ENCODE measurements at regions not wholly inside any gene's neighbourhood (a gene's known extent, or its start where the extent isn't known, plus 50 kb on each side); places are given as distances from the start of the nearest gene placed in this dataset.

DNA sequence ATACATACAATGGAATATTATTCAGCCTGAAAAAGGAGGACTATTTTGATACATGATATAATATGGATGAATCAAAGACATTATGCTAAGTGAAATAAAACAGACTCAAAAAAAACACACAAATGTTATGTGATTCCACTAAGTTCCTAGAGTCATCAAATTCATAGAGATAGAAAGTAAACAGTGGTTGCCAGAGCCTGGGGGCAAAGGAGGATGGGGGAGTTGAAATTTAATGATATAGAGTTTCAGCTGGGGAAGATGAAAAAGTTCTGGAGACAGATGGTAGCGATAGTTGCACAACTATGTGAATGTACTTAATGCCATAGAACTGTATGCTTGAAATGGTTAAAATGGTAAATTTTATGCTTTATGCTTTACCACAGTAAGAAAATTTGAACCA is 119.7 kb downstream of the METTL4 start:
- no peak for TF ChIP-seq ZFX (IDR thresholded peaks at IDR 0.05; ENCODE audit: borderline replicate concordance)
- TF ChIP-seq, protein P1, sequence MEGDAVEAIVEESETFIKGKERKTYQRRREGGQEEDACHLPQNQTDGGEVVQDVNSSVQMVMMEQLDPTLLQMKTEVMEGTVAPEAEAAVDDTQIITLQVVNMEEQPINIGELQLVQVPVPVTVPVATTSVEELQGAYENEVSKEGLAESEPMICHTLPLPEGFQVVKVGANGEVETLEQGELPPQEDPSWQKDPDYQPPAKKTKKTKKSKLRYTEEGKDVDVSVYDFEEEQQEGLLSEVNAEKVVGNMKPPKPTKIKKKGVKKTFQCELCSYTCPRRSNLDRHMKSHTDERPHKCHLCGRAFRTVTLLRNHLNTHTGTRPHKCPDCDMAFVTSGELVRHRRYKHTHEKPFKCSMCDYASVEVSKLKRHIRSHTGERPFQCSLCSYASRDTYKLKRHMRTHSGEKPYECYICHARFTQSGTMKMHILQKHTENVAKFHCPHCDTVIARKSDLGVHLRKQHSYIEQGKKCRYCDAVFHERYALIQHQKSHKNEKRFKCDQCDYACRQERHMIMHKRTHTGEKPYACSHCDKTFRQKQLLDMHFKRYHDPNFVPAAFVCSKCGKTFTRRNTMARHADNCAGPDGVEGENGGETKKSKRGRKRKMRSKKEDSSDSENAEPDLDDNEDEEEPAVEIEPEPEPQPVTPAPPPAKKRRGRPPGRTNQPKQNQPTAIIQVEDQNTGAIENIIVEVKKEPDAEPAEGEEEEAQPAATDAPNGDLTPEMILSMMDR (IDR thresholded peaks at IDR 0.05), result no peak
- H3K27ac ChIP-seq, result no peak overlapping the region

DNA sequence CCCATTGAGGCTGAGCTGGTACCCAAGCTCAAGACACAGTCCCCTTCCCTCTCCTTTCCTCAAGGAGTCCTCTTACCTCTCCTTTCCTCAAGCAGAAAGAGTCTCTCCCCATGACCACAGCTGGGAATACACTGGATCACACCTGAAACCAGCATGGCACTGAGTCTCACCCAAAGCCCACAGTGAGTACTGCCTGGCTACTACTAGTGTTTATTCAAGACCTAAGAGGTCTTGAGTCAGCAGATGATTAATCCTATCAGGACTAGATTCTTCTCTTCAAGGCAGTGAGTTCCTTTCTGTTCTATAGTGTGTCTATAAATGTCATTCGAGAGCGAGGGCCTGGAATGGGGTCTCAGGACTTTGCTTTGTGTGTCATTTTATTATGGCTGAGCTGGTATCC is 111.4 kb downstream of the METTL4 start:
- TF ChIP-seq, protein P1 (IDR thresholded peaks at IDR 0.05), result no peak
- no peak for TF ChIP-seq ZFX (IDR thresholded peaks at IDR 0.05; ENCODE audit: borderline replicate concordance)
- H3K27ac ChIP-seq, result no peak overlapping the region

DNA sequence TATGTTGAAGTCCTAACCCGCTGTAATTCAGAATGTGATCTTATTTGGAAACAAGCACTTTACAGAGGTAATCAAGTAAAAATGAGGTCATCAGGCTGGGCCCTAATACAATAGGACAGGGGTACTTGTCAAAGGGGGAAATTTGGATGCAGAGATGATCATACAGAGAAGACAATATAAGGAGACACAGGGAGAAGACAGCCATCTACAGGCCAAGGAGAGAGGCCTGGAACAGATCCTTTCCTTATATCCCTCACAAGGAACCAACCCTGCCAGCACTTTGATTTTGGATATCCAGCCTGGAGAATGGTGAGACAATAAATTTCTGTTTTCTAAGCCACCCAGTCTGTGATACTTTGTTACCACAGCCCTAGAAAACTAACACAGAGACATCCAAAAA is 104.3 kb downstream of the METTL4 start:
- no peak overlapping the region for H3K27ac ChIP-seq
- TF ChIP-seq, protein P1 (IDR thresholded peaks at IDR 0.05), result 0 out of 2 replicates have a peak, but pooled peaks have one; percentile 12
- no peak for TF ChIP-seq ZFX (IDR thresholded peaks at IDR 0.05; ENCODE audit: borderline replicate concordance)

DNA sequence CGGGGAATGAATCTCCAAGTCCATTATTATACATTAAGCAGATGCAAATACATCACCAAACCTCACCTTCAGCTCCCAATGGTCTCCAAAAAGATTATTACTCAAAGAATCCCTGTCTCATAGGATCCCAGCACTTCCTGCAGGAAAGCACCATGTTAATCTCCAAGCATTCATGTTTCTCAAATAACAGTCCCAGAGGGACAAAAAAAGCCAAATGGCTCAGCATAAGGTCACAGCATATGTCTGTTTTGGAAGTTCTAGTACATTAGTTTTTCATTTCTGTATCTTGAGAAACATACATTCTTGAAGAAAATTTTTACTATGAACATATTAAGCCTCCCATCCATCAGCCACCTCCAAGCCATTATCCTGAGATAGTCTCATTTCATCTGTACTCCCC is 103.3 kb downstream of the METTL4 start:
- no peak overlapping the region for H3K27ac ChIP-seq
- no peak for TF ChIP-seq ZFX (IDR thresholded peaks at IDR 0.05; ENCODE audit: borderline replicate concordance)
- TF ChIP-seq, protein P1 (IDR thresholded peaks at IDR 0.05), result no peak

DNA sequence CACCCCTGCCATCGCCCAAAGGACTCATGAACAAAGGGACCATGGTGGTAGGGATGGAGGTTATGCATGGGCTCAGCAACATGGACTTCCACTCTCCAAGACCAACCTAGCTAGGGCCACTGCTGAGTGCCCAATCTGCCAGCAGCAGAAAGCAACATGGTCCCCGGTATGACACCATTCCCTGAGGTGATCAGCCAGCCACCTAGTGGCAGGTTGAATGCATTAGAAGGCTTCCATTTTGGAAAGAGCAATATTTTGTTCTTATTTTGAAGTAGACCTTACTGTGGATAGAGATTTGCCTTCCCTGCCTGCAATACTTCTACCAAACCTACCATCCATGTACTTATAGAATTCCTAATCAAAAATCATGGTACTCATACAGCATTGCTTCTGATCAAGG is 99.8 kb downstream of the METTL4 start:
- no peak overlapping the region for H3K27ac ChIP-seq
- TF ChIP-seq, protein P1 (IDR thresholded peaks at IDR 0.05), result peak; percentile 42
- no peak for TF ChIP-seq ZFX (IDR thresholded peaks at IDR 0.05; ENCODE audit: borderline replicate concordance)

DNA sequence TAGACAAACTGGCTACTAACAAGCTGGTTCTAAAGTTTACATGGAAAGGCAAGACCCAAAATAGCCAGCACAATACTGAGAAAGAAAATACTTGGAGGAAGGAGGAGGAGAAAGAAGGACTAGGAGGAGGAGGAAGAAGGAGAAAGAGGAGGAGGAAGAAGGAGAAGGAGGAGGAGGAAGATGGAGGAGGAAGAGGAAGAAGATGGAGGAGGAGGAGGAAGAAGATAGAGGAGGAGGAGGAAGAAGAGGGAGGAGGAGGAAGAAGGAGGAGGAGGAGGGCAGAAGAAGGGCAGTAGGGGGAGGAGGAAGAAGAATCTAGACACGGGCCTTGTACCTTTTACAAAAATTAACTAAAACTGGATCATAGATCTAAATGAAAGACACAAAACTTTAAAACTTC is 92.6 kb downstream of the METTL4 start:
- no peak for TF ChIP-seq ZFX (IDR thresholded peaks at IDR 0.05; ENCODE audit: borderline replicate concordance)
- TF ChIP-seq, protein P1 (IDR thresholded peaks at IDR 0.05), result no peak
- H3K27ac ChIP-seq, result no peak overlapping the region

DNA sequence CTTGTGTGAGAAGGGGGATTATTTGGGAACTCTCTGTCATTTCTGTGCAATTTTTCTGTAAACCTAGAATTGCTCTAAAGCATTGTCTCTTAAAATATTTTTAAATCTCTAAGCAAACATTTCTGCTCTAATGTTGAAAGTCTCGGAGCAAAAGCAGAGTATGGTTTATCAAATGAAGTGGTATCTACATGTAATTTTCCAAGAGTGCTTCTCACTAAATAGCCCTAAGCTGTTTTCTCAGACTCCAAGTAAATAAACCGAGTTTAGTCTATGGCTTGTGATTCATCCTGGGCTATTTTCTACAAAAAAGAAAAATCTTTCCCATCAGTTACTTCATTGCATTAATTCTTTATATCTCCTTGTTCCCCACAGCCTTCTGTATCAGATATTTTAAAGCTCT is 90.8 kb downstream of the METTL4 start:
- H3K27ac ChIP-seq, result no peak overlapping the region
- TF ChIP-seq, protein P1 (IDR thresholded peaks at IDR 0.05), result no peak
- TF ChIP-seq ZFX (IDR thresholded peaks at IDR 0.05; ENCODE audit: borderline replicate concordance), result no peak

All from 22Rv1 (cell line).